ENCODE measurements at regions not wholly inside any gene's neighbourhood (a gene's known extent, or its start where the extent isn't known, plus 50 kb on each side); places are given as distances from the start of the nearest gene placed in this dataset.

- no peaks in the 10 kb centered on the region for H3K36me3 ChIP-seq (ENCODE audit: control insufficient read depth, insufficient read depth, low read length)
- H3K4me3 ChIP-seq (replicated peaks; ENCODE audit: low read depth, low read length), result no peak overlapping the region
- no peak for TF ChIP-seq CTCF (IDR thresholded peaks at IDR 0.05; ENCODE audit: insufficient read depth, low read length, poor library complexity, severe bottlenecking)
- no peaks in the 10 kb centered on the region for H3K27me3 ChIP-seq (replicated peaks; ENCODE audit: control insufficient read depth, insufficient read depth, low read length)
- no peak for DNase-seq (ENCODE audit: extremely low read depth, insufficient read length)
Observed at GRCh38 chr4:18566970-18567799, 545.6 kb upstream of the LCORL start.

- Histone ChIP-seq H3K4me3 (replicated peaks; ENCODE audit: low read depth, low read length) (no peak overlapping the region), H3K27me3 (replicated peaks; ENCODE audit: control insufficient read depth, insufficient read depth, low read length) (no peaks in the 10 kb centered on the region), H3K36me3 (ENCODE audit: control insufficient read depth, insufficient read depth, low read length) (no peaks in the 10 kb centered on the region)
- TF ChIP-seq CTCF (IDR thresholded peaks at IDR 0.05; ENCODE audit: insufficient read depth, low read length, poor library complexity, severe bottlenecking), result no peak
- no peak for DNase-seq (ENCODE audit: extremely low read depth, insufficient read length)
Observed at GRCh38 chr4:18559492-18559891, 537.9 kb upstream of the LCORL start.

GRCh38 chr4:18556402-18556801, 534.8 kb upstream of the LCORL start:
- no peaks in the 10 kb centered on the region for H3K27me3 ChIP-seq (replicated peaks; ENCODE audit: control insufficient read depth, insufficient read depth, low read length)
- TF ChIP-seq CTCF (IDR thresholded peaks at IDR 0.05; ENCODE audit: insufficient read depth, low read length, poor library complexity, severe bottlenecking), result no peak
- no peak for DNase-seq (ENCODE audit: extremely low read depth, insufficient read length)
- no peak overlapping the region for H3K4me3 ChIP-seq (replicated peaks; ENCODE audit: low read depth, low read length)
- no peaks in the 10 kb centered on the region for H3K36me3 ChIP-seq (ENCODE audit: control insufficient read depth, insufficient read depth, low read length)

- TF ChIP-seq CTCF (IDR thresholded peaks at IDR 0.05; ENCODE audit: insufficient read depth, low read length, poor library complexity, severe bottlenecking), result no peak
- Histone ChIP-seq H3K4me3 (replicated peaks; ENCODE audit: low read depth, low read length) (no peak overlapping the region), H3K27me3 (replicated peaks; ENCODE audit: control insufficient read depth, insufficient read depth, low read length) (no peaks in the 10 kb centered on the region), H3K36me3 (ENCODE audit: control insufficient read depth, insufficient read depth, low read length) (no peaks in the 10 kb centered on the region)
- no peak for DNase-seq (ENCODE audit: extremely low read depth, insufficient read length)
Observed at GRCh38 chr4:18540349-18540748, 518.8 kb upstream of the LCORL start.

GRCh38 chr4:18538121-18538520, 516.6 kb upstream of the LCORL start:
- H3K36me3 ChIP-seq (ENCODE audit: control insufficient read depth, insufficient read depth, low read length), result no peaks in the 10 kb centered on the region
- DNase-seq (ENCODE audit: extremely low read depth, insufficient read length), result no peak
- no peak overlapping the region for H3K4me3 ChIP-seq (replicated peaks; ENCODE audit: low read depth, low read length)
- TF ChIP-seq CTCF (IDR thresholded peaks at IDR 0.05; ENCODE audit: insufficient read depth, low read length, poor library complexity, severe bottlenecking), result no peak
- H3K27me3 ChIP-seq (replicated peaks; ENCODE audit: control insufficient read depth, insufficient read depth, low read length), result no peaks in the 10 kb centered on the region

All from GM06990 (cell line).